Muscle of leg (tissue), 3 donors: ENCODE measurements at regions not wholly inside any gene's neighbourhood (a gene's known extent, or its start where the extent isn't known, plus 50 kb on each side); places are given as distances from the start of the nearest gene placed in this dataset.
"Not testable (repeated sequence)": the region's sequence is repeated elsewhere in the genome, so short reads cannot be mapped to it uniquely, and the experiment has no call there.

ENCODE experiments used
- DNase-seq: peaks from one replicate; pipeline ENCODE4 v3.0.0; 2013
- H3K27ac ChIP-seq: one replicate; pipeline ENCODE4 v1.5.1; 2013; ENCODE audit warnings: mild to moderate bottlenecking, low read length, control low read depth
- H3K27me3 ChIP-seq: one replicate; pipeline ENCODE4 v1.6.1; 2013; ENCODE audit warnings: low read length; ENCODE audit not compliant: control insufficient read depth, insufficient read depth
- H3K36me3 ChIP-seq: one replicate; pipeline ENCODE4 v1.6.1; 2013; ENCODE audit warnings: low read length; ENCODE audit not compliant: control insufficient read depth, insufficient read depth
- H3K4me1 ChIP-seq: one replicate; pipeline ENCODE4 v1.6.1; 2013; ENCODE audit warnings: low read length; ENCODE audit not compliant: control insufficient read depth, insufficient read depth
- H3K4me3 ChIP-seq: one replicate; pipeline ENCODE4 v1.5.1; 2013; ENCODE audit warnings: low read length, control low read depth
- H3K9me3 ChIP-seq: replicated peaks from 2 replicates; pipeline ENCODE4 v1.6.1; 2013; ENCODE audit warnings: low read depth, low read length; ENCODE audit not compliant: control insufficient read depth
- WGBS: methylation state at CpG from one replicate; pipeline ENCODE4 v1.1.5; 2013; ENCODE audit warnings: missing lambda C conversion rate; ENCODE audit not compliant: insufficient coverage; 5-methylcytosine and 5-hydroxymethylcytosine counted together

DNA sequence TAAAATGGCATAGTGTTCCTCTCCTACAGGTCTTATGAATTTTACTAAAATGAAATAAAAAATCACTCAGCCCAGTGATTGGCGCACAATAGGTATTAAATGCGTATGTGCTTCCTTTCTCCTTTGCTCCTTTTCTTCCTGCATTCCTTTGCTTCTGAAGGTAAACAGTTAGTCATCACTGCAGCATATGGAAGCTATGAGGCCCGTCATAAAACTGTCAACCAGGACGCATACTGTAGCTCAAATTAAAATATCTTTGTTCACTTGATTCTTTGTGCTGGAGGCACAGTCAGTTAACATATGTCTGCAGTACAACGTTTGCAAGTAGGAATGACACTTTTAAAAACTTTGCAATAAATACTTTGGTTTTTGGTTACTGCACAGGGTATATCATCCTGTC lies 374.7 kb downstream of the TCERG1L start:
- Histone ChIP-seq H3K9me3 (no peaks in the 10 kb centered on the region), H3K27me3 (peaks cover 4% of the 10 kb centered on the region), H3K36me3 (no peaks in the 10 kb centered on the region), H3K27ac (no peak overlapping the region), H3K4me3 (no peak overlapping the region), H3K4me1 (no peaks in the 10 kb centered on the region)
- no peak for DNase-seq
- 40% methylated on average over 2 of the region's 5 CpGs for WGBS

DNA sequence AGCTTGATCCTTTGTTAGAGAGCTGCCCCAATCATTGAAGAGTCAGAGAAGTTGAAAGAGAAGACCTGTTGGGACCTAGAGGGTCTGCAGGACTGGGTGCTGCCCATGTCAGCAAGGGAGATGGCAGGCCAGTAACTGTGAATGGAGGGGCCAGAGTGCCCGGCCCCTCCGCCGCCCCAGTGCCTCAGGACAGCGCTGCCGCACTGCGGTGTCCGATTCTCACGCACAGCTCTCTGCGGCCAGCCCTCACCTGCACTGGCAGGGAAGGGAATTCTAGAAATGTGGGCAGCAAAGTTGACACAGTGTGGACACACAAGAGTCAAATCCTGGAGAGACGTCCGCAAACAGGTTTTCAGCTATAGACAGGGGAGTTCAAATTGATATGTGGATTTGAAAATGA lies 373.5 kb downstream of the TCERG1L start:
- Histone ChIP-seq H3K27ac (no peak overlapping the region), H3K9me3 (no peaks in the 10 kb centered on the region), H3K27me3 (peaks cover 7% of the 10 kb centered on the region), H3K4me3 (no peak overlapping the region), H3K4me1 (no peaks in the 10 kb centered on the region), H3K36me3 (no peaks in the 10 kb centered on the region)
- no peak for DNase-seq
- WGBS = 86% methylated on average over 9 of the region's 11 CpGs

- H3K36me3 ChIP-seq, H3K4me1 ChIP-seq, DNase-seq, H3K9me3 ChIP-seq, H3K27ac ChIP-seq, H3K4me3 ChIP-seq, H3K27me3 ChIP-seq: not testable (repeated sequence)
- 82% methylated on average over 7 of the region's 7 CpGs for WGBS
Measured at GRCh38 chr10:130938891-130939290, 372.6 kb downstream of the TCERG1L start.

- Histone ChIP-seq H3K9me3 (no peaks in the 10 kb centered on the region), H3K4me1 (no peaks in the 10 kb centered on the region), H3K4me3 (no peak overlapping the region), H3K27me3 (peaks cover 7% of the 10 kb centered on the region), H3K36me3 (no peaks in the 10 kb centered on the region), H3K27ac (no peak overlapping the region)
- no peak for DNase-seq
- whole genome bisulfite sequencing = 62% methylated on average over 4 of the region's 10 CpGs
Measured at GRCh38 chr10:130941886-130942285, 369.6 kb downstream of the TCERG1L start.

DNA sequence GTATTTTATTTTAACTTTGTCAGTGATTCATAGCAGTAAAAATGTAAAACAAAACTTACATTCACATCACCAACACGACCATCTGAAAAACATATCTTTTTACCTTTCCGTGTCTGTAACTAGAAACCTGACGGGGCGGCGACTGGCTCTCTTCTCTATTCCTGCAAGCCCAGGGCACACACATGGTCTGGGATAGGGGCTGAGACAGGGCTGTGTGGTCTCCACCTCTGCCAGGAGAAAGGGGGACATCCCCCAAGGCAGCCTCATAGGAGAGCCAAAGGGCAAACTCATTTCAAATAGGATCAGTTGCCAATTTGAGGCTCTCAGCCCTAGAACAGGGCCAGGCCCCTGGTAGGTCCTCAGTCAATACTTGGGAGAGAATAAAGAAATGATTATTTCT lies 359.4 kb downstream of the TCERG1L start:
- DNase-seq = no peak
- Histone ChIP-seq H3K4me1 (no peaks in the 10 kb centered on the region), H3K9me3 (no peaks in the 10 kb centered on the region), H3K27ac (no peak overlapping the region), H3K4me3 (no peak overlapping the region), H3K36me3 (no peaks in the 10 kb centered on the region), H3K27me3 (peaks cover 7% of the 10 kb centered on the region)
- WGBS = no CpG with 5 or more reads among the region's 5 CpGs

DNA sequence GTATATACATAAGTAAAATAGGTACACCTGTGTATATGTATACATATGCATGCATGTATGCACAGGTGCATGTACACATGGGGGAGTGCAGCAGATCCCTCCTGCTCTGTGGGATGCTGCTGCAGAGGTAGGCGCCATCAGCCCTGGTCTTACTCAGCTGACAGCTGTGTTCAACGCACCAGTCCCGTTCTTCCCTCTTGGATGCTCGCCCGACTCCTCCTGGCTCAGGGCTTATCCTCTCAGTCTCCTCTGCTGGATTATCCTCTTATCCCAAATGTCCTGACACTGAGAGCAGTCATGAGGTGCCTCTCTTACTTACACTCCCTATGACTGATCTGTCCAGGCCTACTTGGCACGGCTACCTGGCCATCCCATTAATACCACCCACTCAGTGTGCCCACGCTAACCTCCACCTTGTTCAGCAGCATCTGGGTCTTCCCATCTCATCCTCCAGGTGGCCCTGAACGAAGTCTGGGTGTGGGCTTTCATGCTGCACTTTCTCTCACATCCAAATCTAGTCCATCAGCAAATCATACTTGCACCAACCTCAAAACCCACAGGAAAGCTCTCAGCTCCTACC lies 357.1 kb downstream of the TCERG1L start:
- Histone ChIP-seq H3K36me3 (no peaks in the 10 kb centered on the region), H3K4me1 (no peaks in the 10 kb centered on the region), H3K27me3 (peaks cover 6% of the 10 kb centered on the region), H3K27ac (no peak overlapping the region), H3K4me3 (no peak overlapping the region), H3K9me3 (no peaks in the 10 kb centered on the region)
- DNase-seq = no peak
- WGBS = 60% methylated on average over 8 of the region's 8 CpGs

GRCh38 chr10:130956251-130956650 lies 355.3 kb downstream of the TCERG1L start:
- Histone ChIP-seq H3K4me3 (no peak overlapping the region), H3K36me3 (no peaks in the 10 kb centered on the region), H3K9me3 (no peaks in the 10 kb centered on the region), H3K4me1 (no peaks in the 10 kb centered on the region), H3K27ac (no peak overlapping the region), H3K27me3 (peaks cover 4% of the 10 kb centered on the region)
- no peak for DNase-seq
- WGBS = 56% methylated on average over 6 of the region's 8 CpGs

- Histone ChIP-seq H3K36me3 (no peaks in the 10 kb centered on the region), H3K27me3 (peaks cover 4% of the 10 kb centered on the region)
- WGBS = 55% methylated on average over 4 of the region's 5 CpGs
Measured at GRCh38 chr10:130957423-130957822, 354.1 kb downstream of the TCERG1L start.

DNA sequence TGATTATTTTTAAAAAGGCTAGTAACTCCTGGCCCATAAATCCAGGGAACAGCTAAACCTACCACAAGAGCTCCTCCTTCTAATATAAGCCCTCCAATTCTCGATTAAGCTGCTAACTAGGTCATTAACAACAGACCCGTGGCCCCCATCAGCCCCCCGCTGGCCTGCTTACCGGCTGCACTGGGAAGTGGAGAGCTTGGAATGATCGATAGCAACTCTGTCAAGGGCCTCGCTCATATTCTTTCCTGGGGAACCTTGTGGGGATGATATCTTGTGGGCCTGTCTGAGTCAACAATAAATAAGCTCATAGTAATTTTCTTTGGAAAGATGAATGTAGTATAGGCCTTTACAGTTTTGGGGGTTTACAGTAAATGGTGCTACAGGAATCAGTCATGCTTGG lies 353.5 kb downstream of the TCERG1L start:
- H3K9me3 ChIP-seq = no peaks in the 10 kb centered on the region
- WGBS = 60% methylated on average over 2 of the region's 6 CpGs
- peaks cover 4% of the 10 kb centered on the region for H3K27me3 ChIP-seq
- H3K36me3 ChIP-seq = no peaks in the 10 kb centered on the region
- no peak overlapping the region for H3K4me3 ChIP-seq
- no peak for DNase-seq
- H3K27ac ChIP-seq = no peak overlapping the region
- H3K4me1 ChIP-seq = no peaks in the 10 kb centered on the region

More at GRCh38 chr10:130957423-130957822, 354.1 kb downstream of the TCERG1L start:
- no peaks in the 10 kb centered on the region for H3K9me3 ChIP-seq
- H3K4me3 ChIP-seq = no peak overlapping the region
- H3K4me1 ChIP-seq = no peaks in the 10 kb centered on the region
- H3K27ac ChIP-seq = no peak overlapping the region
- no peak for DNase-seq

DNA sequence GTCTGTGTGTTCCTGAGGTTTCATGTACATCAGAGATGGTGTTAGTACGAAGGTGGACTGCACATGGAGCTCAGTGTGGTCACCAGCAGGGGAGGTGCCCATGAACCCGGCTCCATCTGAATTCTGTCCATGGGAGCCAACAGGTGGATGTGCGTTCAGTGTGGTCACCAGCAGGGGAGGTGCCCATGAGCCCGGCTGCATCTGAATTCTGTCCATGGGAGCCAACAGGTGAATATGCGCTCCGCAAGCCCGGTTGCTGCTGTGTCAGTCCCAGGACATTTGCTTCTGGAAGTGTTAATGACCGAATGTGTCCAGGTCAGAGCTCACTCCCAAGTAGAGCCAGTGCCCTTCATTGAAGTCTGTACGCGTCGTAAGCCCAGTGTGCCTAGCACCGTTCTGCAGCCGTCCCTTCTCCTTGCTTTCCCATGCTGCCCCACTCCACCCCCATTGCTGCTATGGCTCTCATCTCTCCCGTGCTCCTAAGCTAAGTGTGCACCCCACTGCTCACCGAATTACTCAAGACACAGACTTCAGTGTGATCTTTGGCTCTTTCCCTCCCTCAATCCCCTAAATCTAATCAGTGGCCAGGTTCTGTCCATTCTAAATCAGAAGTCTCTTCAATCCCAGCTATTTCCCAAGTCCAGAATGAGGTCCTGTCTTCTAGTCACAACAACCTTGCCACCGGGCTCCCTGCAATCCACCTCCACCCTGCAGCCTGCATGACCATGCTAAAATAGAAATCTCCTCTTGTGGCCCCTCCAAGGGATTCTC lies 352.4 kb downstream of the TCERG1L start:
- no peaks in the 10 kb centered on the region for H3K36me3 ChIP-seq
- H3K4me3 ChIP-seq = no peak overlapping the region
- no peaks in the 10 kb centered on the region for H3K27me3 ChIP-seq
- no peaks in the 10 kb centered on the region for H3K4me1 ChIP-seq
- DNase-seq = no peak
- no peak overlapping the region for H3K27ac ChIP-seq
- 86% methylated on average over 15 of the region's 16 CpGs for WGBS
- H3K9me3 ChIP-seq = no peaks in the 10 kb centered on the region
